NCI-H146 treated with DMSO at 0.1 percent for 48 hours (cell line): ENCODE measurements at regions not wholly inside any gene's neighbourhood (a gene's known extent, or its start where the extent isn't known, plus 50 kb on each side); places are given as distances from the start of the nearest gene placed in this dataset.
A peak's percentile ranks its signal among the peaks of the same experiment; 100 is the strongest.
"Not testable (repeated sequence)": the region's sequence is repeated elsewhere in the genome, so short reads cannot be mapped to it uniquely, and the experiment has no call there.

Experiments
- DNase-seq: peaks from one replicate; lab custom pipeline; 2025; ENCODE audit not compliant: unreplicated experiment; lab: John Stamatoyannopoulos, UW

GRCh38 chr3:88657459-88657858 is 450.0 kb upstream of the EPHA3 start:
- DNase-seq, result no peak

GRCh38 chr3:88661433-88661824 is 446.0 kb upstream of the EPHA3 start:
- DNase-seq, result peak; percentile 56

- no peak for DNase-seq
Measured at GRCh38 chr3:88668180-88668579, 439.2 kb upstream of the EPHA3 start.

GRCh38 chr3:88671573-88671972 is 435.8 kb upstream of the EPHA3 start:
- DNase-seq, result no peak

GRCh38 chr3:88677298-88677697 is 430.1 kb upstream of the EPHA3 start:
- no peak for DNase-seq

- DNase-seq, result no peak
Measured at GRCh38 chr3:88678747-88679146, 428.7 kb upstream of the EPHA3 start.

GRCh38 chr3:88690287-88690686 is 417.1 kb upstream of the EPHA3 start:
- DNase-seq, result no peak

- no peak for DNase-seq
Measured at GRCh38 chr3:88691081-88691480, 416.3 kb upstream of the EPHA3 start.

GRCh38 chr3:88703501-88704059 is 403.8 kb upstream of the EPHA3 start:
- DNase-seq, result no peak

- DNase-seq, result no peak
Measured at GRCh38 chr3:88704338-88704737, 403.1 kb upstream of the EPHA3 start.

GRCh38 chr3:88707837-88708236 is 399.6 kb upstream of the EPHA3 start:
- no peak for DNase-seq

GRCh38 chr3:88712552-88712951 is 394.9 kb upstream of the EPHA3 start:
- DNase-seq, result no peak

- no peak for DNase-seq
Measured at GRCh38 chr3:88713233-88713691, 394.2 kb upstream of the EPHA3 start.

- no peak for DNase-seq
Measured at GRCh38 chr3:88725440-88726165, 381.8 kb upstream of the EPHA3 start.

- DNase-seq, result no peak
Measured at GRCh38 chr3:88732186-88732585, 375.2 kb upstream of the EPHA3 start.

GRCh38 chr3:88742106-88742505 is 365.3 kb upstream of the EPHA3 start:
- no peak for DNase-seq

GRCh38 chr3:88742674-88743507 is 364.5 kb upstream of the EPHA3 start:
- no peak for DNase-seq

GRCh38 chr3:88744896-88745295 is 362.5 kb upstream of the EPHA3 start:
- no peak for DNase-seq

- DNase-seq, result not testable (repeated sequence)
Measured at GRCh38 chr3:88747145-88747544, 360.3 kb upstream of the EPHA3 start.

GRCh38 chr3:88758676-88759075 is 348.7 kb upstream of the EPHA3 start:
- DNase-seq, result no peak

- DNase-seq, result no peak
Measured at GRCh38 chr3:88767746-88768145, 339.7 kb upstream of the EPHA3 start.

- no peak for DNase-seq
Measured at GRCh38 chr3:88773766-88774165, 333.7 kb upstream of the EPHA3 start.
